ENCODE measurements at regions not wholly inside any gene's neighbourhood (a gene's known extent, or its start where the extent isn't known, plus 50 kb on each side); places are given as distances from the start of the nearest gene placed in this dataset.
A peak's percentile ranks its signal among the peaks of the same experiment; 100 is the strongest.

DNA sequence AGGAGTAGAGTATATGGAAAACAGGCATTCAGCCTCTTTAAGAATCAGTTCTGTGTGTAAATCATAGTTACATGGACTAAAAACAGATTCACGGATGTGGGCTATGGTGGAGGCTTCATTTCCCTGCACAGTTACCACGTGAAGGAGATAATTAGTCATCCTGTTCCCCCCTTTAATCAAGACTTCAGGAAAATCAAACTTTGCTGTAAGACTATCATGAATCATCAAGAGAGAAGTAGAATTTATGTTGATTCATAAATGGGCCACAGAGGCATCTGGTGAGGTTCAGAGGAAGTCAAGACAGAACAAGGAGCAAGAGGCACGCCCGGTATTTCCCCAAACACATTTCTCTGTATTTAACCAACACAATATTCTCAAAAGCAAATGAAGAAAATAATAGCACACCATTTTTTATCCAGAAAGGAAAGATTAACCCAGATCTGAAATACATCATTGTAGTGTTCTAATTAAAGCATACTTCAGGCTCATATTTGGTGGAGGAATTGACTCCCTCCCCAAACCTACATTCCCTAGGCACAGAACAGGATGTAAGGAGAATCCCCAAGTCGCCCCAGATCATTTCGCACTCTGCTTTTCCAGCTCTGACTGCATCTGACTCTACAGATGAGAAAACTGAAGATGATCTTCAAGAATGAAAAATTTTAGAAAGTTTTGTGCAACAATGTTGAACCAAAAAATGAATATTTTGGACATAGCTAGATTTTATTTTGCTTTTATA, 175.8 kb upstream of the GAS1 start:
- no peak for DNase-seq

DNA sequence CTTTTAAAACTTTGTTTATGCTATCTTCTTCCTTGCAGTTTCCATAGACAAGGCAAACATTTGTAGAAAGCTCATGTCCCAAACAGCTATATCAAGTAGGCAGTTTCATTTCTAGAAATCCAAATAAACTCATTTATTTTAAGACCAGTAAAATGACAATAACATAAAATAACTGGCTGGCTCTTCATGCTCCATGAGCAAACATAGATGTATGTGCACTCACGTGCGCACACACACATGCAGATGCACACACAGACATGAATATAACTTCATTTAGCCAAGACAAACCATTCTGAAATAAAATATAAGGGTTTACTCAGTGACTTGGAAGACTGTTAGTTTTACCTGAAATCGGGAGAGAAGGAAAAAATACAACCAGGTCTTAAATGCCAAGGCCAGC, 176.5 kb upstream of the GAS1 start:
- no peak for DNase-seq

DNA sequence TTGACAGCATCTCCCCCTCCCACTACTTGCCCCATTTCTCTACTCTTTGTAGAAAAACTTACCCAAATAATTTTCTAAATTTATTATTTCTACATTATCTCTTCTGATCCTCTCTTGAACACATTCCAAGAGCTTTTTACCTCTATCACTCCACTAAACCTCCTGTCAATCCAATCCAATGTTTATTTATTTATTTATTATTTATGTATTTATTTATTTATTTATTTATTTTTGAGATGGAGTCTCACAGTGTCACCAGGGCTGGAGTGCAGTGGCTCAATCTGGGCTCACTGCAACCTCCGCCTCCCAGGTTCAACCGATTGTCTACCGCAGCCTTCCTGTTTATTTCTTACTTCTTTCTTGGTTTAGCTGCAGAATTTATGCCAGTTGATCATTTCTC, 178.5 kb upstream of the GAS1 start:
- DNase-seq, result no peak

DNA sequence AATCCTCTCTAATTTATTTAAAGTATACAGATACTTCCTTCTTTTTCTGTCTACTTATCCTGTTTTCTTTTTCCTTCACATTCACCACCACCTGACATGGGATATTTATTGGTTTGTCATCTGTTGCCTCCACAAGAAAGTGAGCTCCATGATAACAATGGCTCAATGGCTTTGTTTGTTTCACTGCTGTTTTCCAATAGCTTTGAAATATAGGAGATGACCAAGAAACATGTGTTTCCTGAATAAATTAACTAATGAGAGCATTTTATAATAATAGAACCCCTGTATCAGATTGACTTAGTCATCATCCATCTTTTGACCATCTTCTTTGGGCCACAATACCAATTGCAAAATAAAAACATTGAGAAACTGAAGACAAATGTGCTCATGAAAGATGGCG, 180.2 kb upstream of the GAS1 start:
- DNase-seq, result no peak

DNA sequence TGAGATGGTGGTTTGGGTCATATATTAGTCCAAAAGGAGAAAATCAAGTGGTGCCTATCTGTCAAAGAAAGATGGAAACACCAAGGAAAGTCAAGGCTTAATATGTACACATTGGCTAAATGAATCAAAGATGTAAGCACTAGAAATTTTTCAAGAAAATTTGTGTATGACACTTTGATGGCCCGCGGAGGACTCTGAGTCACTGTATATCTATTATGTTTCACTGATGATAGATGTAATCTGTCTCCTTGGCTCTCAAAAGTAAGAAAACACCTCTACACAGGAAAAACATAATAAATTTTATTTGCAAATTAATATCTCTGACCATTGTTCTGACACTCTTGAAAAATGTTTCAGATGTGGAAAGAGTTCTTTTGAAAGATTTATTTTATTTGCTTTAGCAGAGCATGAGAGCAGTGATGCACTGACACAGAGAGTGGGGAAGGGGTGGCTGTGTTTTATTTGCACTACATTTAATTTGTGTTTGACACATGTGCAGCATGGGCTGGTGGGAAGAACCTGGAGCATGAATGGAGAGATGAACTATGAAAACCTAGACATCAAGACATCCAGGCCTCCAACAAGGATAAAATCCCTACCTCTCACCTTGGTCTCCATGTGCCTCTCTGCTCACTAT, 180.8 kb upstream of the GAS1 start:
- no peak for DNase-seq

DNA sequence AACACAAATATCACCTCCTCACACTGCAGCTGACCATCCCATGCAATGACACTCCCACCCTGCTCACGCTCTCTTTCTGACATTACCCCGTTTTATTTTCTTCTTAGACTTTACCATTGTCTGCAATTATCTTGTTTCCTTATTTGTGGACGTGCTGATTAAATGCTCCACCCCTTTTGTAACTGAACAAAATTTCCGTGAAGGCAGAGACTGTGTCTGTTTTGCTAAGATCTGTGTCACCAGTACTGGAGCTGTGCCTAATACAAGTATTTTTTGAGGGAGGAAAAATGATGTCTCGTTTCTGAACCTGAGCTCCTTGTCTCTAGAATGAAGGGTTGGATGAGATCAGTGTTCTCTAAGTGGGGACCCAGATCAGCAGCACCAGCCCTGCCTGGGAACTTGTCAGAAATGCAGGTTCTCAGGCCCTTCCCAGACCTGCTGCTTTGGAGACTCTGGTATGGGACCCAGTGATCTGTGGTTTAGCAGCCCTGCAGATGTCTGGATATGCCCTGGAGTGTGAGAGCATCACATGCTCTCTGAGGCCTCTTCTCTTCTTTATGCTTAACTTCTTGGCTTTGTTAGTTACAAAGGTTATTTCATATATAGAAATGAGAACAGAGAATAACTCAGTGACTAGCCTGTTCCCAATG, 181.7 kb upstream of the GAS1 start:
- no peak for DNase-seq

DNA sequence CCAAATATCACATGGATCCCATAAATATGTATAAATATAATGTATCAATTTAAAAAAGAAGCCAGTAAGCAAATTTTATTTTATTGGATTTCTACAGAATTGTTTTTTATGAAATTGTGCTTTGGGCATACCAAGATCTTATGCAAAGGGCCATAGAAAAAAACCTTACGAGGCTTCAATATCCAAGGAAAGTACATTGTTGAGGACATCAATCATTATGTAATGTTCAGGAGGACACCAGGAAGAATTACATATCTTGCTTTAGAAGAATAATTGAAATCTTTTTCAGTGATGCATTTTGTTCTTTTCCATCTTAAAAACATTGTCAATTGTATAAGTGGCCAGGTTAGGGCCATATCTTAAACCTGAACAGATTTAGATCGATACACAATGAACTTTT, 187.8 kb upstream of the GAS1 start:
- DNase-seq, result no peak

DNA sequence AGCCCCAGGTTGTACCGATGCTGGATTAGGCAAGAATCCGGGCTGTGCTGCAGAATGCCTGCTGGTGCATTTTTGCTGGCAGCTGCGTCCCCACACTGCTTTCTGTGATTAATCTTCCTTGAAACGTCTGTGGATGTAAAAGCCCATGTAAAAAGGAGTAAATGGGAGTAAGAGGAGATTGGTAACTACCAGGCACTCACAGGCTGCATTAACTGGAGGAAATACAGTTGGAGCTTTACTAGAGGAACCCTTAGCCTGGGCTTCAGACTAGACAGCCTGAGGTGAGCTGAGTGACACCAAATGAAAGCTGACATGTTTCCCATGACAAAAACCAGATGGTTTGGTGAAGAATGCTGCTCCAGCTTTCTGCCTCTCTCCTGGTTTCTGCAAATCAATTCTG, 190.4 kb upstream of the GAS1 start:
- DNase-seq, result no peak

DNA sequence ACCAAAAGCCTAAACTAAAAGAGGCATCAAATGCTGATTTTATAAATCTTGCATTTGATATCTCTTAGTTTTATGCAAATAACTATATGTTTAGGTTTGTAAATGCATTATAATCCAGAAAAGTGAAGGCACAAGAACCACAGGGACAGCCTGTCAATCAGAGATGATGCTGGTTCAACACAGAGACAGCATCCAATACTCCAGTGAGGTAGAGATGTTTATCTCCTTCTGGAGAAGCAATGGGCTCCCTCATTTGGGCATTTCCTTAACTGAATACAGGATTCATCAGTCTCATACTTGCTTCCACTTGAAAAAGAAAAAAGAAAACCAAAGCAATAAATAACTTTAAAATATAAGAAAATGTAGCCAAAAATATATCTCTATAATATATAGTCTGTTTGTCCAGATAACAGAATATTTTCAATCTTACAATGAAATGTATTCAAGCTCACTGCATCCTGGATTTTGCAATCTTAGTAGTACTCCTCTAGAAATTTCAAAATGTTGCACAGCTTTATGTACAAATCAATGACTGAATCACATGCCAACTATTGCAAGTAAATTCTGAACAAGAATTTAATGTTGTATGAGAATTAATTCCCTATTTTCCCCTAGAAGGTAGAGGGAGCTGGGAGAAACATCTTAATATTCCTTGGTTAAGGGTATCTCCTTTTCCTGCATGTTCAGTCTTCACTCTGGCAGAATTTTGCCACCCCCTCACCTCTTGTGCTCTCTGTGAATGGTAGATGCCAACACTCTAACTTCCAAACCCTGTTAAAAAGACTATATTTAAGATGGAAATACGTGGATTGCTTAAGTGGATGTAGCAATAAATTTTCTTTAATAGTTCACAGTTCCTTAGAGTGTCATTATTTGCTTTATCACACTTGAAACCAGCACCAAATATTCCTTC, 191.1 kb upstream of the GAS1 start:
- no peak for DNase-seq

DNA sequence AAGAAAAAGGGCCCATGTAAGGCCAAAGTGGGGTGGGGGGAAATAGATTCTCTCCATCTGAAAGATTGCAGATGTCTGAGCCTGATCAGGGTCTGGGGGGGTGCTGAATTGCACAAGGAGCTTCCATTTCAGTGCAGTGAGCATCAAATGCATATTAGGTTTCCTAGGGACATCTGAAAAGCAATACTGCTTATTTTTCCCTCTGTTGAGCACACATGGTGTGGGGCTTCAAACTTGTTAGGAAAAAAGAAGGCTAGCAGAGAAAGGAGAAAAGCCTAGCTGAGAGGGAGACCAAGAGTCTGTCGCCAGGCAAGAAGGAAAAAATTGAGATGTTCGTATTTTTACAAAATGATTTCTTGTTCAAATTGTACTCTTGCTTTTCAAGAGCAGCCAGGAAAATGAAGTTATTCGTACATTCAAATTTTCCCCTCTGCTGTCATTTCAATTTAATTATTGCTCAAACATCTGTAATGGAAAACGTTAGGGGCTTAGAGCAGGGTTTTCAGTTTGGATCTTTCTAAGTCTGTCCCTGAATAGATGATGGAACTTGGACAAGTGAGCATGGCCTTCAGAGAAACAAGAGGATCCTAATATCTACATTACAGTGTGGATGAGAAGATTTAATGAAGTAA, 191.9 kb upstream of the GAS1 start:
- DNase-seq, result no peak

DNA sequence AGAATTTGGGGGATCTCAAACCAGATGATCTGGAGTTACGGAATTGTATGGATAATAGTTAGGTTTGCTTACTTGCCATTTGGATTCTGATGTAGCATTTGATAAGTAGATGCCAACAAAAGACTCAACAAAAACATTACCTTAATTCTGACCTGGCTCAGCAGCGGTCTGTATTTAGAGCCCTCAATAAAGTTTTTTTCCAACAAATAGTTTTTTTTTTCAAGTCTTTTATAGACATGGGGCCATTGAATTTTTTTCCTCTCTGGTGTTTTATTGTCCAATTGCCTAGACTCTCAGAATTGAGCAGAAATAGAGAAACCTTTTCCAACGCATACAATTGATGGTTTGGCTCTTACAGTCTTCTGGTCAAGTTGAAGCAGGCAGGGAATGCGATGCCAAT, 192.8 kb upstream of the GAS1 start:
- no peak for DNase-seq

DNA sequence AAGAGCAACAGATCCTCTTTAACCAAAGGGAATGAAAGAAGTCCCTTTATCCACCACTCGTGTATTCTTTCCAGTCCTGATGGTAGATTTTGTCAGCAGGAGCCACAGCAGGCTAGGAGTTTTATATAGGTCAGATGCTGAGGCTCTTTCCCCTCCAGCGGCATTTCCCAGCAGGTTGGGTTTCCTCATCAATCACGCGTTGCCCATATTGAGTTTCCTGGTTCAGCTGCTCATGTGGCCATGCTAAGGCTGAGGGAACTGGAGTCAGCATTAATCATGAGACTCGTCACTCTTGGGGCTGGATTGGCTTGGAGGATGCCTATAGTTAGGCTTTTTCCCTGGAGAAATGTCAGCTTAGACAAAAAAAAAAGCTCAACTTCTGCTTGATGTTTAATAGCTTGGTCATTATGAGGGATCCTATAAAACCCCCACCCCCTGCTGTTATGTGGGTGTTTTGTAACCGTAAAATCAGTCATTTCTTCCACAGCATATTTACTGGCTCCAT, 193.4 kb upstream of the GAS1 start:
- DNase-seq, result no peak

DNA sequence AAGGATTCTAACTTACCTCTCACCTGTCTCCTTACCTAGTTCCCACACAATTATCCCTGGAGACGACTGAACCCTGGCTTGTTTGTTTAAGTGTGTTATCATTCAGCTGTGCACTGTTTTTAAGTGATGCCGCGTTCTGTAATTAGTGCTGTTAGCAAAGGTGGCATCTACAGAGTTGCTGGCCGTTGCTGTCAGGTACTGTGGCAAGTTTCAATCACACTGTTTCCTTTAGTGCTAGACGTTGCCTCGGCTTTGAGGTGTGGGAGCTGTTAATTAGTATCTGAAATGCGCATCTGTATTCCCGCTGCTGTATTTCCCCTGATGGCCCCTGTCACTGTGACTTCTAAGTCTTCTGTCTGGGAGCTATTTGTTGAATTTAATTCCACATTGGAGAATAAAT, 193.8 kb upstream of the GAS1 start:
- no peak for DNase-seq

DNA sequence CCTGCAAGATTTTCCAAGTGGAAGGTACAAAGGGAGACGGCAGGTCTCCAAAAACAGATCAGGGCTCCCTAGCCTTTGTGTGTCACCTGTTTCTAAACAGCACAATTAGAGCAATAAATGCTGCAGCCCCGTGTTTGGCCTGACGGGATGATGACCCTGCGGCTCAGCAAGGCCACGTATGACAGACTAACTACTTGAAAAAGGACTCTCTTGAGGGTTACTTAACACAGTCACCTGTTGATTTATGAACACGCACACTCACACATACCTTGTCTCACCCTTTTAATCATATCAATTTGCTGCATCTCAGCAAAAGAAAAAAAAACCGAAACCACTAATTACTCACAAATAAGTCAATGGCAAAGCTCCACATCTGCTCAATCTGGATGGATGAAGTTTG, 199.6 kb upstream of the GAS1 start:
- DNase-seq, result peak; percentile 4

DNA sequence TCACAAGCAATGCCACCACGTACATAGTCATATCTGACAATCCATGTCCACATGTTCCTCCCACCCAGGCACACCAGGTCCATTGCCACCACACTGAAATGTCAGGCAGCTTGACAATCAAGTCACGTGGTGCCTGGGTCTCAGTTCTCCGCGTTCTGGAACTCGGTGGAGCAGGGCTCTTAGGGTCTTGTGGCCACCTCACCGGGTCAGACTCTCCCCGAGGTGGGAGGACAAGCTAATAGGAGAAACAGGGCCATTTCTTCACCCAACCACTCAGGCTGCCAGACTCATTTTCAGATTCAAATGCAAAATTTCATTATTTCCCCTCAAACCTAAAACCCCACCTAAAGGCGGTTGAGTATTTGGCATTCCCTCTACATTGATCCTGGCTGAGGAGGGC, 200.5 kb upstream of the GAS1 start:
- no peak for DNase-seq

DNA sequence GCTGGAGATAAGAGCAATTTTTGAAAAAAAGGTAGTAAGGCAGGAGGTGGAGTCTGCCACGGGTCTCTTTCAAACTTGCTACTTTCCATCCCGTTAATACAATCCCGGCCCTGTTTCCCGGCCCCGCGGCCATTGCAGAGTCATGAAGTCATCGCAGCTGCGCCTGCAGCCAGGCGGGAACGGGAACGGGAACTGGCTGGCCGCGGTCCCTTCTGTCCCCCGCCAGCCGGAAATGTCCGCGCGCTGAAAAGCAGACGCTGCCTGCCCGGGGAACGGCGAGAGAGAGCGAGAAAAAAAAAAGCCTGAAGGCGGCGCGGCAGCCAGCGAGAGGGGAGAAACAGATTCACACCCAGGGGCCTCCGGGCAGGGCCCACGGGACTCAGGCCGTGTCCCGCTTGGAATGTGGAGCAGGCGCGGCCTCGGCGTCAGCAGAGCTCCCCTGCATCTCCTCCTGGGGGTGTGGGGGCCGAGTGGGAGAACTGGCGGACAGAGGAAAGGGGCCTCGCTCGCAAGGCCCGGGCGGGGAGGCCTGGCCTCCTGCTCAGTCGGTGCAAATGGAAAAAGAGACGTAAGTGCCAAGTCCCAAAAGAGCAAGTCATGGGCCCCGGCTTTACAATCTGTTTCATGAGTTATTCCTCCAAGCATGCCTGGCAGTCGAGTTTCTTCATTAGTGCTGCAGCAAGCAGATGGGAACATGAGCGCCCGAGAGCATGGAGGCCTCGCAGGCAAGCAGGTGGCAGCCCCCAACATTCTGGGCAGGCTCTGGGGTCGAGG, 201.2 kb upstream of the GAS1 start:
- DNase-seq, result peak; percentile 31

DNA sequence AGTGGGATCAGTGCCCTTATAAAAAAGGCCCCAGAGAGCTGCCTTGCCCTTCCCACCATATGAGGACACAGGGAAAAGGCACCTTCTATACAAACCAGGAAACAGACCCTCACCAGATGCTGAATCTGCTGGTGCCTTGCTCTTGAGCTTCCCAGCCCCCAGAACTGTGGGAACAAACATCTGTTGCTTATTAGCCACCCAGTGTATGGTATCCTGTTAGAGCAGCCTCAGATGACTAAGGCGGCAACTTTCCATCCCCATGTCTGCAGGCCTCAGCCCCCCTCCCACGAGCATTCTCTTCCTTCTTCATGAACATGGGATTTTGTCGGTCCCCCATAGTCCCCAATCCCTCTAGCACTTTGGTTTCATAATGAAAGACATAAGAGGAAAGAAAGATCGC, 202.5 kb upstream of the GAS1 start:
- DNase-seq, result no peak

DNA sequence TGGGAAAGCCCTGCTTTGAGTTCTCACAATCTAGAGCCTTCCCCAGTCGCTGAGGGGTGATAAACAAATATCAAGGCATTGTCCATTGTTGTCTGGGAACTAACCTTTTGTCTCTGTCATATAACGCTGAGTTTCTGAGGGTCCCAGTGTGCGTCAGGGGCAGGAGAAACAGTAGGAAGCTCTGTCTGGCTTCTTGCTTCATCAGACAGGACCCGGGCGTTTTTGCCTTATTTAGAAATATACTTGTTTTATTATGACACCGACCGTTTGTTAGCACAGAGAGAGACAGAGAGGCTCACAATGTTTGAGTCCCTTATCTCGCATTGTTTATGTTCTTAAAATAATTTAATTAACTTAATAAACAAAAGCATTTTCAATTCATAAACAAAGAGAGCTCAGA, 204.9 kb upstream of the GAS1 start:
- DNase-seq, result no peak

DNA sequence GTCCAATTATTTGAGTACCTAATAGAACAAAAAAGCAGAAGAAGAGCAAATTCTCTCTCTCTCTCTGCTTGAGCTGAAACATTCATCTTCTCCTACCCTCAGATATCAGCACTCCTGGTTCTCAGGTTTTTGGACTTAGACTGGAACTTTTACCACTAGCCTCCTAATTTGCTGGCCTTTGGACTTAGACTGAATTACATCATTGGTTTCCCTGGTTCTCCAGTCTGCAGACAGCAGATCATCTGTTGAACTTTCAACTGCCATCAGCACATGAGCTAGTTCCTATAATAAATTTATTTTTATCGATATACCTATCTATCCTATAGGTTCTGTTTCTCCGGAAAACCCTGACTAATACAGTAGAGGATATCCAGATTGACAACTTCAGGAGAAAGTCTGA, 208.9 kb upstream of the GAS1 start:
- no peak for DNase-seq

DNA sequence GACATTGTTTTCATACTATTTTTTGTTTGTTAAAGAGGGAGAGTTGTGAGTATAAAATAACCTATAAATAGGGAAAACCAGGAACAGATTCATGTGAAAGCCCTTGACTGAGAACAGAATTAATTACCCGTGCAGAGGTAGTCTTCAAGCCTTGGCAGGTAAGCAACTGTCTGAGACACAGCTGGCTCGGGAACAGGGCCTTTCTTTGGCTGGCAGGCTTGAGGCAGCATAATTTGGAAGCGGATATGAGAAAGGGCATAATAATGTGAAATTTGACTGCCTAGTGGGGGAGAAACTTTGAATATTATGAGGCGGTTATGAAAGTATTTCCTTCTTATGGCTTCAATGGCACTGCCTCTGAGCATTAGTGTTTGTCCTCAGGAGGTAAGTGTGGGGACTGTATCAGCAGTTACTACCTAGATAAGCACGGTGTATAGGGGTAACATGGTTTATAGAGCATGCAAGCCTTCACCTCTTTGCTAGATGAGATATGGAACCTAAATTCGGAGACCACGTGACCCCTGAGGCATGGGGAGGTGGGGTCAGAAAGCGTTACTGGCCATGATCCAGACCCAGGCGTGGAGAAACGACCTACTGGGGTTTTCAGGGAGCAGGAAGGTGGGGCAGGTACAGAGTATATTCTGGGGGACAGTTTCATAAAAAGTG, 210.2 kb upstream of the GAS1 start:
- DNase-seq, result no peak

DNA sequence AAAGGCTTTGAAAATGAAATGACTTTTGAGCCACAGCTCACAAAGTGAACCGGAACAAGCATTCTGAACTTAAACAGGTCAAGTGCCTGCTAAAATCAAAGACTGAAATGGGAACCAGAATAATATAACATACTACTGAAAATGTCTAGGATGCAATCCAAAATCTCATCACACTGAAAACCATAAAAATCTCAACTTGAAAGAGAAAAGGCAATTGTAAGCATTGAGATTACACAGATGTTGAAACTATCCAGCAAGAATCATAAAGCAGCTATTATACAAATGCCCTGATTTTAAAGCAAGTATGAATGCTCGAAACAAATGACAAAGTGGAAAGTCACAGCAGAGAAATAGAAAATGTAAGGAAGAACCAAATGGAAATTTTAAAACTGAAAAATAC, 211.5 kb upstream of the GAS1 start:
- no peak for DNase-seq

Data from NCI-H774 (cell line).